Left kidney (tissue), 1 donor: ENCODE measurements at regions not wholly inside any gene's neighbourhood (a gene's known extent, or its start where the extent isn't known, plus 50 kb on each side); places are given as distances from the start of the nearest gene placed in this dataset.
"Not testable (repeated sequence)": the region's sequence is repeated elsewhere in the genome, so short reads cannot be mapped to it uniquely, and the experiment has no call there.

Source experiments
- DNase-seq: peaks from one replicate; pipeline ENCODE4 v3.0.0-alpha.2; 2013

GRCh38 chr14:48709277-48709785, 876.8 kb downstream of the RPS29 start:
- DNase-seq = no peak

GRCh38 chr14:48704639-48705038, 881.5 kb downstream of the RPS29 start:
- DNase-seq = no peak

- no peak for DNase-seq
Observed at GRCh38 chr14:48703728-48704467, 882.3 kb downstream of the RPS29 start.

- not testable (repeated sequence) for DNase-seq
Observed at GRCh38 chr14:48697362-48697761, 888.8 kb downstream of the RPS29 start.

GRCh38 chr14:48693793-48694192, 892.4 kb downstream of the RPS29 start:
- DNase-seq = no peak

GRCh38 chr14:48690349-48690748, 895.8 kb downstream of the RPS29 start:
- DNase-seq = no peak

- DNase-seq = no peak
Observed at GRCh38 chr14:48686650-48687049, 899.5 kb downstream of the RPS29 start.

- no peak for DNase-seq
Observed at GRCh38 chr14:48672506-48672905, 913.7 kb downstream of the RPS29 start.

GRCh38 chr14:48670939-48671338, 915.2 kb downstream of the RPS29 start:
- DNase-seq = no peak

GRCh38 chr14:48665077-48665784, 920.9 kb downstream of the RPS29 start:
- DNase-seq = no peak

GRCh38 chr14:48643241-48643640, 942.9 kb downstream of the RPS29 start:
- no peak for DNase-seq

GRCh38 chr14:48628870-48629269, 953.5 kb upstream of the MDGA2 start:
- DNase-seq = no peak

GRCh38 chr14:48622980-48623379, 947.6 kb upstream of the MDGA2 start:
- no peak for DNase-seq

GRCh38 chr14:48618057-48618456, 942.7 kb upstream of the MDGA2 start:
- DNase-seq = no peak

- DNase-seq = no peak
Observed at GRCh38 chr14:48616931-48617330, 941.5 kb upstream of the MDGA2 start.

- DNase-seq = no peak
Observed at GRCh38 chr14:48615618-48616017, 940.2 kb upstream of the MDGA2 start.

- no peak for DNase-seq
Observed at GRCh38 chr14:48614003-48614402, 938.6 kb upstream of the MDGA2 start.

- DNase-seq = not testable (repeated sequence)
Observed at GRCh38 chr14:48606960-48607359, 931.6 kb upstream of the MDGA2 start.

- no peak for DNase-seq
Observed at GRCh38 chr14:48598458-48598857, 923.1 kb upstream of the MDGA2 start.

GRCh38 chr14:48586099-48586498, 910.7 kb upstream of the MDGA2 start:
- no peak for DNase-seq

- no peak for DNase-seq
Observed at GRCh38 chr14:48584031-48584430, 908.6 kb upstream of the MDGA2 start.

GRCh38 chr14:48582938-48583337, 907.5 kb upstream of the MDGA2 start:
- no peak for DNase-seq

- DNase-seq = no peak
Observed at GRCh38 chr14:48580692-48581091, 905.3 kb upstream of the MDGA2 start.

- DNase-seq = no peak
Observed at GRCh38 chr14:48575772-48576171, 900.4 kb upstream of the MDGA2 start.
